ENCODE measurements at regions not wholly inside any gene's neighbourhood (a gene's known extent, or its start where the extent isn't known, plus 50 kb on each side); places are given as distances from the start of the nearest gene placed in this dataset.

DNA sequence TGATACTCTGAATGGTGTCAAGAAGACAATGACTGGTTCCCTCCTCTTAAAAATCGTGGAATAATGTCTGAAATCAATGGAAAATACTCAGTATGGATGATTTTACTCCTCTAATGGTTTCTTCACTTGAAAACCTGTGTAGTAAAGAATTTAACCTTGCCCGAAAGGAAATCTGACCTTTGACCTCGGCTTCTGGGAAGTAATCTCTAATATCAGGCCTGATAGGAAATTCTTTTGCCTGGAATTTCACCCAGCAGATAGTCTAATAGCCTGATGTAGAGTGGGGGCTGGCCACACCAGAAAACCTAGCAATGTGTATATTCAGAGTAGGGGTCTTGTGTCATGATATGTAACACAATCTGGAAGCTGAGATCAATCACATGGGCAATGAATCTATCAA lies 91.5 kb upstream of the GOLIM4 start:
- H3K9me2 ChIP-seq (replicated peaks; ENCODE audit: insufficient read depth, low read length): no peaks in the 10 kb centered on the region
- no peaks in the 10 kb centered on the region for H3K27me3 ChIP-seq (replicated peaks; ENCODE audit: insufficient read depth, low read length)
- DNase-seq: no peak
- no peaks in the 10 kb centered on the region for H3F3A ChIP-seq (ENCODE audit: insufficient read depth, low read length)
- no peak overlapping the region for H3K4me2 ChIP-seq (ENCODE audit: low read depth, low read length)
- TF ChIP-seq EZH2 (optimal IDR thresholded peaks at IDR 0.05; ENCODE audit: low read depth, low read length) (no peak), EZH2phosphoT487 (IDR thresholded peaks at IDR 0.05; ENCODE audit: low read length) (no peak)
- TF ChIP-seq, protein P1, sequence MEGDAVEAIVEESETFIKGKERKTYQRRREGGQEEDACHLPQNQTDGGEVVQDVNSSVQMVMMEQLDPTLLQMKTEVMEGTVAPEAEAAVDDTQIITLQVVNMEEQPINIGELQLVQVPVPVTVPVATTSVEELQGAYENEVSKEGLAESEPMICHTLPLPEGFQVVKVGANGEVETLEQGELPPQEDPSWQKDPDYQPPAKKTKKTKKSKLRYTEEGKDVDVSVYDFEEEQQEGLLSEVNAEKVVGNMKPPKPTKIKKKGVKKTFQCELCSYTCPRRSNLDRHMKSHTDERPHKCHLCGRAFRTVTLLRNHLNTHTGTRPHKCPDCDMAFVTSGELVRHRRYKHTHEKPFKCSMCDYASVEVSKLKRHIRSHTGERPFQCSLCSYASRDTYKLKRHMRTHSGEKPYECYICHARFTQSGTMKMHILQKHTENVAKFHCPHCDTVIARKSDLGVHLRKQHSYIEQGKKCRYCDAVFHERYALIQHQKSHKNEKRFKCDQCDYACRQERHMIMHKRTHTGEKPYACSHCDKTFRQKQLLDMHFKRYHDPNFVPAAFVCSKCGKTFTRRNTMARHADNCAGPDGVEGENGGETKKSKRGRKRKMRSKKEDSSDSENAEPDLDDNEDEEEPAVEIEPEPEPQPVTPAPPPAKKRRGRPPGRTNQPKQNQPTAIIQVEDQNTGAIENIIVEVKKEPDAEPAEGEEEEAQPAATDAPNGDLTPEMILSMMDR (IDR thresholded peaks at IDR 0.05; ENCODE audit: low read length): no peak
- no peaks in the 10 kb centered on the region for H4K20me1 ChIP-seq (ENCODE audit: insufficient read depth, low read length)
- H3K9me3 ChIP-seq (replicated peaks; ENCODE audit: insufficient read depth, low read length): no peaks in the 10 kb centered on the region
- H3K36me3 ChIP-seq (replicated peaks; ENCODE audit: insufficient read depth, low read length): no peaks in the 10 kb centered on the region
- no peak overlapping the region for H3K4me3 ChIP-seq (ENCODE audit: low read length)
- H3K79me2 ChIP-seq (ENCODE audit: low read length): no peaks in the 10 kb centered on the region
- H2AFZ ChIP-seq (ENCODE audit: low read length): no peak overlapping the region
- H3K4me1 ChIP-seq (ENCODE audit: low read length): peaks cover 7% of the 10 kb centered on the region
- no peak overlapping the region for H3K27ac ChIP-seq (ENCODE audit: low read length)
- H3K9ac ChIP-seq (ENCODE audit: low read length): no peak overlapping the region

DNA sequence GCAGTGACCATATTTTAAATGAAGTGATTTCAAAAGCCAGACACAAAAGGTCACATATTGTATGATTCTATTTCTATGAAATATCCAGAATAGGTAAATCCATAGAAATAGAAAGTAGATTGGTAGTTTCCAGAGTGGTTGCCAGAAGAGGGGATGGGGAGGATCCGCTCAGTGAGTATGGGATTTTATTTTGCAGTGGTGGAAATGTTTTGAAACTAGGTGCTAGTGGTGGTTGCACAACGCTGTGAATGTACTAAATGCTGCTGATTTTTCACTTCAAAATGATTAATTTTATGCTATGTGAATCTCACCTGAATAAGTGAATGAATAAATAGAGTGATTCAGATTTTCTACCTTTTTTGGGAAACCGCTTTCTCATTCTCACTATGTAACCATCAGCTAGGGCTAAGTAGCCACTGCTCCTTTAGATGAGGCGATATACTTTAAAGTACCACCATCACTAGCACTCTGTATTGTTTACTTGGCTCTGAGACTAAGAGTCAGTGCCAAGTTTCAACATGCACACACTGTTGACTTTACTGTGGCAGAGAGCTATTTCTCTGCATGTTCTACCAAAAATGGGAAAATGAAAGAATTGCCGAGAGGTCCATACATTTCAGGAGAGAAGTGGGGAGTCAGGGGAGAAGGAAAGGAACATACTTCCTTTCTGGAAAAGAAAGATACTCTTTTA lies 90.7 kb upstream of the GOLIM4 start:
- Histone ChIP-seq H3K9ac (ENCODE audit: low read length) (no peak overlapping the region), H3F3A (ENCODE audit: insufficient read depth, low read length) (no peaks in the 10 kb centered on the region), H4K20me1 (ENCODE audit: insufficient read depth, low read length) (no peaks in the 10 kb centered on the region), H3K27me3 (replicated peaks; ENCODE audit: insufficient read depth, low read length) (no peaks in the 10 kb centered on the region), H3K4me2 (ENCODE audit: low read depth, low read length) (no peak overlapping the region), H3K27ac (ENCODE audit: low read length) (no peak overlapping the region), H3K79me2 (ENCODE audit: low read length) (no peaks in the 10 kb centered on the region), H3K9me3 (replicated peaks; ENCODE audit: insufficient read depth, low read length) (no peaks in the 10 kb centered on the region), H3K4me3 (ENCODE audit: low read length) (no peak overlapping the region), H3K4me1 (ENCODE audit: low read length) (no peaks in the 10 kb centered on the region), H3K36me3 (replicated peaks; ENCODE audit: insufficient read depth, low read length) (no peaks in the 10 kb centered on the region), H2AFZ (ENCODE audit: low read length) (no peak overlapping the region), H3K9me2 (replicated peaks; ENCODE audit: insufficient read depth, low read length) (no peaks in the 10 kb centered on the region)
- DNase-seq: no peak
- TF ChIP-seq, protein P1 (IDR thresholded peaks at IDR 0.05; ENCODE audit: low read length): no peak
- TF ChIP-seq EZH2phosphoT487 (IDR thresholded peaks at IDR 0.05; ENCODE audit: low read length): no peak
- TF ChIP-seq EZH2 (optimal IDR thresholded peaks at IDR 0.05; ENCODE audit: low read depth, low read length): no peak

DNA sequence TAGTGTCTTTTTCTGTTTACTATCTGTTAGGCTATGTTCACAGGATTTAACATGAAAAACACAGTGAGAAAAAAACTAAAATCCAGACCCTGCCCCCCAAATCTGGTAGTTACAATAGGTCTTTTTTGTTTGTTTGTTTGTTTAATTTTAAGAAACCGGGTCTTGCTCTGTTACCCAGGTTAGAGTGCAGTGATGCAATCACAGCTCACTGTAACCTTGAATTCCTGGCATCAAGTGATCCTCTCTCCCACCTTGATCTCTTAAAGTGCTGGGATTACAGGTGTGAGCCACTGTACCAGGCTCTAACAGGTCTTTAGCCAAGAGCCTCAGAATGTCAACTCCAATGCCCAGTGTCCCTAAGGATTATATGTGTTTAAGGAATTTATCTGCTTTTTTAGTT lies 88.0 kb upstream of the GOLIM4 start:
- no peaks in the 10 kb centered on the region for H3F3A ChIP-seq (ENCODE audit: insufficient read depth, low read length)
- no peak for DNase-seq
- no peak for TF ChIP-seq EZH2phosphoT487 (IDR thresholded peaks at IDR 0.05; ENCODE audit: low read length)
- no peak for TF ChIP-seq EZH2 (optimal IDR thresholded peaks at IDR 0.05; ENCODE audit: low read depth, low read length)
- TF ChIP-seq, protein P1 (IDR thresholded peaks at IDR 0.05; ENCODE audit: low read length): no peak
- H3K9me2 ChIP-seq (replicated peaks; ENCODE audit: insufficient read depth, low read length): no peaks in the 10 kb centered on the region
- H3K9ac ChIP-seq (ENCODE audit: low read length): no peak overlapping the region
- H2AFZ ChIP-seq (ENCODE audit: low read length): no peak overlapping the region
- H3K79me2 ChIP-seq (ENCODE audit: low read length): no peaks in the 10 kb centered on the region
- H3K4me1 ChIP-seq (ENCODE audit: low read length): no peaks in the 10 kb centered on the region
- no peaks in the 10 kb centered on the region for H4K20me1 ChIP-seq (ENCODE audit: insufficient read depth, low read length)
- no peak overlapping the region for H3K4me3 ChIP-seq (ENCODE audit: low read length)
- H3K27ac ChIP-seq (ENCODE audit: low read length): no peak overlapping the region
- H3K9me3 ChIP-seq (replicated peaks; ENCODE audit: insufficient read depth, low read length): no peaks in the 10 kb centered on the region
- no peaks in the 10 kb centered on the region for H3K36me3 ChIP-seq (replicated peaks; ENCODE audit: insufficient read depth, low read length)
- H3K4me2 ChIP-seq (ENCODE audit: low read depth, low read length): no peak overlapping the region
- H3K27me3 ChIP-seq (replicated peaks; ENCODE audit: insufficient read depth, low read length): no peaks in the 10 kb centered on the region

Data from MM.1S (cell line).